ENCODE measurements at regions not wholly inside any gene's neighbourhood (a gene's known extent, or its start where the extent isn't known, plus 50 kb on each side); places are given as distances from the start of the nearest gene placed in this dataset.

- TF ChIP-seq RARB (CRISPR knock-in tag; IDR thresholded peaks at IDR 0.05) = no peak
- no peak for TF ChIP-seq TOX (CRISPR knock-in tag; IDR thresholded peaks at IDR 0.05; ENCODE audit: borderline replicate concordance)
Measured at GRCh38 chr2:144054911-144055310, 465.0 kb downstream of the ZEB2 start.
